Stimulated activated CD4-positive, alpha-beta T cell treated with anti-CD3 and anti-CD28 coated beads, Interleukin-2, amount 100 ng/mL, for 48 hours (primary cell): ENCODE measurements at regions not wholly inside any gene's neighbourhood (a gene's known extent, or its start where the extent isn't known, plus 50 kb on each side); places are given as distances from the start of the nearest gene placed in this dataset.
"Not testable (repeated sequence)": the region's sequence is repeated elsewhere in the genome, so short reads cannot be mapped to it uniquely, and the experiment has no call there.

Experiments used
- DNase-seq, 2 donors: peaks; one replicate each; pipeline ENCODE4 v3.0.0-alpha.2; 2020

- no peak for DNase-seq
These were observed 93.2 kb upstream of the ARL4C start for GRCh38 chr2:234590076-234590475.

- no peak for DNase-seq
These were observed 91.2 kb upstream of the ARL4C start for GRCh38 chr2:234588054-234588430.

- DNase-seq: no peak
These were observed 90.6 kb upstream of the ARL4C start for GRCh38 chr2:234587341-234588053.

- DNase-seq: no peak
These were observed 86.5 kb upstream of the ARL4C start for GRCh38 chr2:234583331-234583730.

- DNase-seq: no peak
These were observed 83.8 kb upstream of the ARL4C start for GRCh38 chr2:234580686-234581085.

- DNase-seq: no peak
These were observed 82.5 kb upstream of the ARL4C start for GRCh38 chr2:234579231-234579962.

- DNase-seq: no peak
These were observed 81.5 kb upstream of the ARL4C start for GRCh38 chr2:234578389-234578788.

- DNase-seq: no peak
These were observed 80.3 kb upstream of the ARL4C start for GRCh38 chr2:234577191-234577590.

GRCh38 chr2:234571620-234572407 lies 74.9 kb upstream of the ARL4C start:
- no peak for DNase-seq

GRCh38 chr2:234570476-234570875 lies 73.6 kb upstream of the ARL4C start:
- no peak for DNase-seq

- no peak for DNase-seq
These were observed 73.0 kb upstream of the ARL4C start for GRCh38 chr2:234569776-234570430.

- no peak for DNase-seq
These were observed 69.7 kb upstream of the ARL4C start for GRCh38 chr2:234566622-234567021.

- DNase-seq: no peak
These were observed 69.2 kb upstream of the ARL4C start for GRCh38 chr2:234565842-234566619.

- no peak for DNase-seq
These were observed 68.3 kb upstream of the ARL4C start for GRCh38 chr2:234565201-234565600.

GRCh38 chr2:234564699-234565098 lies 67.8 kb upstream of the ARL4C start:
- no peak for DNase-seq

- no peak for DNase-seq
These were observed 62.7 kb upstream of the ARL4C start for GRCh38 chr2:234559609-234560008.

- no peak for DNase-seq
These were observed 61.8 kb upstream of the ARL4C start for GRCh38 chr2:234558642-234559041.

GRCh38 chr2:234556848-234557573 lies 60.1 kb upstream of the ARL4C start:
- no peak for DNase-seq

GRCh38 chr2:234555616-234556249 lies 58.9 kb upstream of the ARL4C start:
- no peak for DNase-seq

- DNase-seq: no peak
These were observed 58.3 kb upstream of the ARL4C start for GRCh38 chr2:234555161-234555560.

GRCh38 chr2:234553223-234553622 lies 56.3 kb upstream of the ARL4C start:
- not testable (repeated sequence) for DNase-seq
